Activated CD4-positive, alpha-beta T cell treated with anti-CD3 and anti-CD28 coated beads, Interleukin-2, amount 50 U/mL, for 4 hours (primary cell): ENCODE measurements at regions not wholly inside any gene's neighbourhood (a gene's known extent, or its start where the extent isn't known, plus 50 kb on each side); places are given as distances from the start of the nearest gene placed in this dataset.
"Not testable (repeated sequence)": the region's sequence is repeated elsewhere in the genome, so short reads cannot be mapped to it uniquely, and the experiment has no call there.

Experiments used
- DNase-seq, 2 experiments: peaks; one replicate each; pipeline ENCODE4 v3.0.0-alpha.2; 2020

GRCh38 chr5:126098330-126099017, 324.7 kb upstream of the GRAMD2B start:
- no peak for DNase-seq

GRCh38 chr5:126099077-126099476, 324.1 kb upstream of the GRAMD2B start:
- no peak for DNase-seq

GRCh38 chr5:126100767-126101166, 322.4 kb upstream of the GRAMD2B start:
- no peak for DNase-seq

DNA sequence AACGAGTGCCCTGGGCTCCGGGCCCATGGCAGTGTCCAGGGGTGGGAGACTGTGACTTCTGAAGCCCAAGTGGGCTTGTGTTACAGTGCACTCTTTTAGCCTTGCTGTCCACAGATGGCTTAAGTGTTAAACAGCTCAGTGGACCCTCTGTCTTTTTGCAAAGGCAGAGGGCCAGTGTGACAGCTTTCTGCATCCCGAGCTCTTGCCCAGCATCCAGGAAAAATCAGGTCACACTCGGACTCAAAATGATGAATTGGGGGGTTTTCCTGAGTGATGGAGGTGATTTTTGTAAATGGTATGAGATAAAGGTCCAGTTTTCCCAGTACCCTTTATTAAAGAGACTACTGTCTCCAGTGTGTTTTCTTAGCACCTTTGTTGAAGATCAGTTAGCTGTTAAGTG, 321.3 kb upstream of the GRAMD2B start:
- no peak for DNase-seq

DNA sequence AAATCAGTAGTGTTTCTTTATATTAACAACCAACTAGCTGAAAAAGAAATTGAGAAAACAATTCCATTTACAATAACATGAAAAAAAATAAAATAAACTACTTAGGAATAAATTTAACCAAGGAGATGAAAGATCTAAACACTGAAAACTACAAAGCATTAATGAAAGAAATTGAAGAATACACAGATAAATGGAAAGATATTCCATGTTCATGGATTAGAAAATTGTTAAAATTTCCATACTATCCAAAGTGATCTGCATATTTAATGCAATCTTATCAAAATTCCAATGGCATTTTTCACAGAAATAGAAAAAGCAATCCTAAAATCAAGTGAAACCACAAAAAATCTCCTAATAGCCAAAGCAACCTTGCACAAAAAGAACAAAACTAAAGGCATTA, 320.2 kb upstream of the GRAMD2B start:
- no peak for DNase-seq

DNA sequence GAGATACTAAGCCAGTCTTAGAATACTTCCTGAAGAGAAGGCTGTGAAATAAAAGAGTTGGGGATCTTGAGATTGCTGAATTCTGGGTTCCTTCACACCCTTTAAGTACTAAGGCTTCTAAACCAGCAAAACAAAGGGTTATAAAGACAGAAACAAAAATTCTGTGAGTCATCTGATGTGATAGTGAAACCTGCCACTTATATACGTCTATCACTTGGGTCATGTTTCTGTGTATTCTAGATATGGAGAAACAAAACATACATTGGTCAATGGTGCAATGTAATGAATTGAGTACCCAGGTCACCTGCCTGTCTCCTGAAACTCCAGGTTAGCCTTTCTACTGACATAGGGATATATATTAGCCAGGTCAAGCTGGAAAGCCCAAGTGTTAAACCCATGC, 319.3 kb upstream of the GRAMD2B start:
- DNase-seq = no peak

- DNase-seq = no peak
These were observed 318.9 kb upstream of the GRAMD2B start for GRCh38 chr5:126104341-126104740.

GRCh38 chr5:126104951-126105350, 318.3 kb upstream of the GRAMD2B start:
- DNase-seq = no peak

- DNase-seq = no peak
These were observed 317.2 kb upstream of the GRAMD2B start for GRCh38 chr5:126106029-126106428.

DNA sequence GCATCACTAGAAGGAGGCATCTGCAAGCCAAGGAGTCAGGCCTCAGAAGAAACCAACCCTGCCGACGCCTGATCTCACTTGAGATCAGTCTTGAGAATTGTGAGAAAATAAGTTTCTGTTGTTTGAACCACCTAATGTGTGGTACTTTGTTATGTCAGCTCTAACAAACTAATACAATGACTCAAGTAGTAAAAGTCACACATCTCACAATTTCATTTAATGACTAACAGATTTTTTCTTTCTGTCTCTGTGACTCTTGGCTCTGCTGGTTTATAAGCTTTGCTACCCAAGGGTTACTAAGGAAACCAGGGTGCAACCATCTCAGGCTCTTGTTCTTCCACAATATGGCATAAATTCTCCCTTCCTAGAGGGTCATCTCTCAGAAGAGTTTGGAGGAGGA, 315.8 kb upstream of the GRAMD2B start:
- DNase-seq = no peak

DNA sequence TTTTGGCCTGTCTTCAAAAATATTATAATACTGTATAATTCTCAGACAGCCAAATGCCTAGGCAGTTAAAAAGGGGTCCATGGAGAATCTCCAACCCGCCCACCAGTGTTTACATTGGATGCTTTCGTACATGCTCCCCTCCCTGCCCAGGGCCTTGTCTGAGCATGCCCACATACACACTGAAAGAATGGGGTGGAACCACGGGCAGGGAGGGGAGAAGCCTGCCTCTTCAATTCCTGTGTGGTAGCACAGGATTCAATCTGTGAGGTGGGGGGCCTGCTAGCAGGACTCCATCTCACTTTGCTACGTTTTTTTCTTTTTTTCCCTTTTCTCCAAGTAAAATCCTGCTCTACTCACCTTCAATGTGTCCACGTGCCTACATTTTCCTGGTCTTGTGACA, 314.7 kb upstream of the GRAMD2B start:
- DNase-seq = no peak

DNA sequence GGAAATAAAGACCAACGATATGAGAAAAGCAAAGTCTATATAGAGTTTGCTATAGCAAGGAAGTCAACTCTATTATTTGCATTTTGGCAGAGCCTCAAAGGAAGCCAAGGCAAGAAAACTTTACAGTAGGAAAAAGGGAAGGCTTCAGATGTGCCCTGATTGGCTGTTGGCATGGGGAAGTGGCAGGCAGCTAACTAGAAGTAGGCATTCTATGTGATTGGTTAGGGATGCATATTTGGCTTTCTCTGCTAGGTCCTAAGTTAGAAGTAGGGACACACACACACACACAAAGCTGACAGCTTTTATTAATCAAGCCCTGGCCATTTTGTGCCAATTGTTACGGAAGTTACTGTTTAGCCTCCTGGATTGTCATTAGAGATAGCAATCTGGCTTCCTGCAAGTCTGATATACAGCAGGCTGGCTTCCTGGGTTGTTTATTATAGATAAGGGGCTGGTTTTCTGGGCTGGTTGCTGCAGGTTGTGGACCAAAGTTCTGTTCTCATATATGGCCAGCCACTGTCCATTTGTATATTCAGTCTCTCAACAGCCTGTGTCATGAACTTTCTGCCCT, 308.1 kb upstream of the GRAMD2B start:
- no peak for DNase-seq

- no peak for DNase-seq
These were observed 306.2 kb upstream of the GRAMD2B start for GRCh38 chr5:126117044-126117443.

- no peak for DNase-seq
These were observed 303.2 kb upstream of the GRAMD2B start for GRCh38 chr5:126119887-126120442.

GRCh38 chr5:126120939-126121338, 302.3 kb upstream of the GRAMD2B start:
- no peak for DNase-seq

DNA sequence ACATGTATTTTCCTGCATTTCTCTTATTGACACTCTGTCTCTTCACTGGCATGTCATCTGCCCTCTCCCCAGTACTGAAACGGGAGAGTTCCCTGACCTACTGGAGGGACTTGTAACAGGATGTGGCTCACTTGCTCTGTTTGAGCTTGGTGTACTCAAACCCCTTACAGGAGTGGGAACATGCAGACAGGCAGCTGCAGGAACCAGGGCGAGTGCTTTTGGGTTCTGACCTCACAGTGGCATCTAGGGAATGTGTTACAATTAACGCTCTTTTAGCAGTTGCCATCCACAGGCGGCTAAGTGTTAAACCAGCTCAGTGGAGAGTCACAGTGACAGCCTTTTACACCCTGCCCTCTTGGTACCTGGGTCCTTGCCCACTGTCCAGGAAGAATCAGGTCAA, 300.3 kb upstream of the GRAMD2B start:
- DNase-seq = no peak

DNA sequence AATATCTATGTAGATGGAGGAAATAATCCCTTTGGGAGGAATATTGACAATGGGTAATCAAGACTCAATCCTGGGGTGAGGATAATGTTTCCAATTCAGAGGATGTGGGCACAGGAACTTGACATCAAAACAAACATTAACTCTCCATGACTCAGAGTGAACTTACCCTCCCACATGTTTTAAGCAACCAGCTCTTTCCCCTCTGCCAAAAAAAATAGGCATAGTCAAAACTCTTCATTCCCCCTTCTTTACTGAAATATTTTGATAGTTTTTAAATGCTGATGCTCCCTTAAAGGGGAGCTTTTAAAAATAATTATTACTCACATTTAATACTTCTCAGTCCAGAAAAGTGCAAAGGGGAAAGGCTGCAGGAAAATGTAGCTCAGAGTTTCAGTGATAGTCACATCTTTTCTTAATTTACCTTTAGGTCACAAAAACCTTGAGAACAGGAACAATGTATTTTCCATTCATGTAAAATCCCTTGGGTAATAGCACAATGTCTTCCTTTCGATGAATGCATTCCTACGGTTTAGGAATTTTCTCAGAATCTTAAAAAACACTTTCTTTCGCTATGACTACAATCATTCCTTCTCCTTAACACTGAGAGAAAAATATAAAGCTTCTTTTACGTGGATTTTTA, 298.4 kb upstream of the GRAMD2B start:
- no peak for DNase-seq

DNA sequence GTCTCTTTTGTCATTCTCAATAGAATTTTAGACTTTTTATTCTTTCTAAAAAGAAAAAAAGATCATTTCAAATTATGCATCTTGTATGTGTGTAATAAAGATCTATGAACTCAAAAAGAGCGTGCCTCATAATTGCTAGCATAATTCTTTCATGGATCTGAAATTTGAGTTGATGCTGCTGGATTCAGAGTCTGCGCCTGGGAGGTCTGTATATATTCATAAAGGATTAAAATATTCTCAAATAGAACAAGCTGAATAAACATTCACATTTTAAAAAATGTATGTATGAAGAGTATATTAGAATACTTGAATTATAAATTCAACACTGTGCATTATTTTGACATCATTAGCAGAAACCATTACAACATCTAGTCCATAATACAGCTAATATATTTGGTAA, 297.8 kb upstream of the GRAMD2B start:
- no peak for DNase-seq

DNA sequence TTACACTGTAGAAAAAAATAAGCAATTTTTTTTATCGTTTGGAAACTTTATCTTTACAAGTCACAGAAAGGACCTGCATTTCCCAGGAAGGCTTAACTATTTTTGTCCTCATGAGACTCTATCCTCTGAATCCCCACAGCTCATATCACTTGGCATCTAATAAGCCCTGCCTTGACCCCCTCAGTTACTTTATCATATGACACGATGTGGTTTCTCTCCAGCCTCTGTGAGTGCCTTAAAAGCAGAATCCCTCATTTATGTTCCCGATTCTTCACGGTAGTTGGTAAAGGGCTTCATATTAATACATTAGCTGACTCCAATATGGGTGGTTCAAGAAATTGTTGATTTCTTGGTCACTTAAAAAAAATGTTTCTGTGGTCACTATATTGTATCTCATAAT, 296.6 kb upstream of the GRAMD2B start:
- no peak for DNase-seq

- not testable (repeated sequence) for DNase-seq
These were observed 295.8 kb upstream of the GRAMD2B start for GRCh38 chr5:126127371-126127770.

GRCh38 chr5:126129431-126129830, 293.8 kb upstream of the GRAMD2B start:
- no peak for DNase-seq

GRCh38 chr5:126133424-126133823, 289.8 kb upstream of the GRAMD2B start:
- no peak for DNase-seq

DNA sequence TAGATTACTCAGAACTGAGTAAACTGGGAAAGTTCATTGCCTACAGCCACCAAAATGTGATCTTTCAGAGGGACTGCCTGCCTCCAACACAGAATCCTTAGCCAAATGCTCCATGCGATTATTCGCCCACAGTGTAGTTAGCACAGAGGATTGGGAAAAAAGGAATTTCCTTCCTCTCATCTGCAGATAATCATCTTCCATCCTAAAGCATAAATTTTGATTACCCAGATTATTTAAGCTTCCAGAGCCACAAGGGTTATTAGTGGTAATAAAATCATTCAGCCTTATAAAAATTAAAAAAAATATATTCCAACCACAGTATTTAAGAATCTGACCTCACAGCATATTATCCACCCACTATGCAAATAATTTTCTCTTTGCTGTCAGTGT, 285.3 kb upstream of the GRAMD2B start:
- no peak for DNase-seq

GRCh38 chr5:126138281-126138931, 284.8 kb upstream of the GRAMD2B start:
- DNase-seq = no peak
